ENCODE measurements at regions not wholly inside any gene's neighbourhood (a gene's known extent, or its start where the extent isn't known, plus 50 kb on each side); places are given as distances from the start of the nearest gene placed in this dataset.

DNA sequence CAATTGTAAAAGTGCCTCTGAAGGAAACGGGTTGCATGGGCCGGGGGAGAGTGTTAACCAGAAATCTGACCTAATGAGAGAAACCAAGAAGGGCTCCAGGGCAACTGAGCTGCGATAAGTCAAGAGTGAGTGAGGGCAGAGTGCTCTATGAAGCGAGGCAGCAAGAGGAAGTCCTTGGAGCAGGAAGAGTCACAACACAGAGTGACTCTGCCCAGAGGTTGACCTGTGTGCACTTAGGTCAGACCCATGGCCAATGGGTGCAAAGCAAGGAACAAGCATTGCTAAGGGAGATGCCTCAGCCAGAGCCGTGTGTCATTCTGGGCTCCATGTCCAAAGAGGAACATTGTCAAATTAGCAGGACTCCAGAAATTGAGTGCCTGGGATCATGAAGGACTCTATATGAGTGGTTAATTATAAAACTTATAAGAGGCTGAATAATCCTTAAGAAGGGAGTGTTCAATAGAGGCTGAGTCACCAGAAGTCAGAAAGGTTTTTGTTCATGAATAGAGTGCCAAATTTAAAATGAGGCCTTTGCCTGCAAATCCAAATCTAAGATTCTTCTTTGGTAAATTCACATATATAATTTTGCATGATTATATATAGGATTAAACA is 438.5 kb downstream of the MED10 start:
- H3F3A ChIP-seq (ENCODE audit: insufficient read depth, low read length): no peaks in the 10 kb centered on the region
- H3K9ac ChIP-seq (ENCODE audit: low read length): no peak overlapping the region
- no peaks in the 10 kb centered on the region for H4K20me1 ChIP-seq (ENCODE audit: insufficient read depth, low read length)
- H3K9me2 ChIP-seq (ENCODE audit: low read depth, low read length): no peaks in the 10 kb centered on the region
- H3K4me3 ChIP-seq (ENCODE audit: low read depth, low read length, poor library complexity, severe bottlenecking): no peak overlapping the region
- H3K4me2 ChIP-seq (ENCODE audit: low read length): no peak overlapping the region
- no peak for TF ChIP-seq EZH2 (IDR thresholded peaks at IDR 0.05; ENCODE audit: borderline replicate concordance, low read length)
- TF ChIP-seq, protein P1, sequence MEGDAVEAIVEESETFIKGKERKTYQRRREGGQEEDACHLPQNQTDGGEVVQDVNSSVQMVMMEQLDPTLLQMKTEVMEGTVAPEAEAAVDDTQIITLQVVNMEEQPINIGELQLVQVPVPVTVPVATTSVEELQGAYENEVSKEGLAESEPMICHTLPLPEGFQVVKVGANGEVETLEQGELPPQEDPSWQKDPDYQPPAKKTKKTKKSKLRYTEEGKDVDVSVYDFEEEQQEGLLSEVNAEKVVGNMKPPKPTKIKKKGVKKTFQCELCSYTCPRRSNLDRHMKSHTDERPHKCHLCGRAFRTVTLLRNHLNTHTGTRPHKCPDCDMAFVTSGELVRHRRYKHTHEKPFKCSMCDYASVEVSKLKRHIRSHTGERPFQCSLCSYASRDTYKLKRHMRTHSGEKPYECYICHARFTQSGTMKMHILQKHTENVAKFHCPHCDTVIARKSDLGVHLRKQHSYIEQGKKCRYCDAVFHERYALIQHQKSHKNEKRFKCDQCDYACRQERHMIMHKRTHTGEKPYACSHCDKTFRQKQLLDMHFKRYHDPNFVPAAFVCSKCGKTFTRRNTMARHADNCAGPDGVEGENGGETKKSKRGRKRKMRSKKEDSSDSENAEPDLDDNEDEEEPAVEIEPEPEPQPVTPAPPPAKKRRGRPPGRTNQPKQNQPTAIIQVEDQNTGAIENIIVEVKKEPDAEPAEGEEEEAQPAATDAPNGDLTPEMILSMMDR (IDR thresholded peaks at IDR 0.05; ENCODE audit: low read length): no peak
- no peaks in the 10 kb centered on the region for H3K27me3 ChIP-seq (ENCODE audit: insufficient read depth, low read length)
- no peaks in the 10 kb centered on the region for H3K9me3 ChIP-seq (ENCODE audit: low read length)
- H3K79me2 ChIP-seq (ENCODE audit: insufficient read depth, low read length): no peaks in the 10 kb centered on the region
- H3K4me1 ChIP-seq (ENCODE audit: insufficient read depth, low read length, severe bottlenecking): no peaks in the 10 kb centered on the region
- H3K36me3 ChIP-seq (ENCODE audit: insufficient read depth, low read length): no peaks in the 10 kb centered on the region
- no peak overlapping the region for H2AFZ ChIP-seq (ENCODE audit: low read length)
- H3K27ac ChIP-seq (ENCODE audit: low read depth, low read length, poor library complexity, severe bottlenecking): no peak overlapping the region

DNA sequence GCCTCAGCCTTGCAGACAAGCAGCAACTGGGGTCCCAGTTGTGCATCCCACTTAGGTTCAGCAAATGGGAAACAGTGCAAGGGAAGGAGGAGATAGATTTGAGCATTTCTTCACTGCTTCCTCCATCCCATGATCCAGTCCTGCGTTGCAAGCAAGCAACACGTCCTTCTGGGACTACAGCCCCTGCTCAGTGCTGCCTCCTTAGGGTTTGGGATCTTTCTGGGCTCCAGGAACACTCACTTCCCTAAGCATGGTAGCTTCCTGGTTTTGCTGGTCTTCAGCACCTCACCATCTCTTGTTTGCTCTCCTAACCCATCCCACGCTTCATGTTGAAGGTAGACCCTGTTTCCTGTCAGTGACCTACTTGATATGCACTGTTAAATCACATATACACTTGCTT is 444.7 kb downstream of the MED10 start:
- Histone ChIP-seq H3K36me3 (ENCODE audit: insufficient read depth, low read length) (no peaks in the 10 kb centered on the region), H3K9me2 (ENCODE audit: low read depth, low read length) (no peaks in the 10 kb centered on the region), H3K27ac (ENCODE audit: low read depth, low read length, poor library complexity, severe bottlenecking) (no peak overlapping the region), H4K20me1 (ENCODE audit: insufficient read depth, low read length) (no peaks in the 10 kb centered on the region), H3K9ac (ENCODE audit: low read length) (no peak overlapping the region), H3K79me2 (ENCODE audit: insufficient read depth, low read length) (no peaks in the 10 kb centered on the region), H2AFZ (ENCODE audit: low read length) (no peak overlapping the region), H3K4me2 (ENCODE audit: low read length) (no peak overlapping the region), H3K27me3 (ENCODE audit: insufficient read depth, low read length) (no peaks in the 10 kb centered on the region), H3K4me1 (ENCODE audit: insufficient read depth, low read length, severe bottlenecking) (no peaks in the 10 kb centered on the region), H3F3A (ENCODE audit: insufficient read depth, low read length) (no peaks in the 10 kb centered on the region), H3K9me3 (ENCODE audit: low read length) (no peaks in the 10 kb centered on the region), H3K4me3 (ENCODE audit: low read depth, low read length, poor library complexity, severe bottlenecking) (no peak overlapping the region)
- TF ChIP-seq, protein P1 (IDR thresholded peaks at IDR 0.05; ENCODE audit: low read length): no peak
- TF ChIP-seq EZH2 (IDR thresholded peaks at IDR 0.05; ENCODE audit: borderline replicate concordance, low read length): no peak

DNA sequence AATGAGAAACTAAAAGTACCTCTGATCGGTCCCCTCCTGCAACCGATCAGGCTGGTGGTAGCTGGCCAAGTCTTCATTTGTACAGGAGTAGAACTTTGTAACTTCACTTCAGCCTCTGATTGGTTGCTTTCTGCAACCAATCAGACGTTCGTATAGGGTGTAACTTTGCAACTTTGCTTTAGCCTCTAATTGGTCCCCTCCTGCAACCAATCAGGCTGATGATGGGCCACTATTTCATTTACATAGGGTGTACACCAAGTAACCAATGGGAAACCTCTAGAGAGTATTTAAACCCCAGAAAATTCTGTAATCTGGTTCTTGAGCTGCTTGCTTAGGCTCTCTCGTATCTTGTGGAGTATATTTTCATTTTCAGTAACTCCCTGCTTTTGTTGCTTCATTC is 445.5 kb downstream of the MED10 start:
- Histone ChIP-seq H2AFZ (ENCODE audit: low read length) (no peak overlapping the region), H3K36me3 (ENCODE audit: insufficient read depth, low read length) (no peaks in the 10 kb centered on the region), H3K79me2 (ENCODE audit: insufficient read depth, low read length) (no peaks in the 10 kb centered on the region), H3K4me1 (ENCODE audit: insufficient read depth, low read length, severe bottlenecking) (no peaks in the 10 kb centered on the region), H3F3A (ENCODE audit: insufficient read depth, low read length) (no peaks in the 10 kb centered on the region), H3K9ac (ENCODE audit: low read length) (no peak overlapping the region), H4K20me1 (ENCODE audit: insufficient read depth, low read length) (no peaks in the 10 kb centered on the region), H3K4me3 (ENCODE audit: low read depth, low read length, poor library complexity, severe bottlenecking) (no peak overlapping the region), H3K9me3 (ENCODE audit: low read length) (no peaks in the 10 kb centered on the region), H3K9me2 (ENCODE audit: low read depth, low read length) (no peaks in the 10 kb centered on the region), H3K27me3 (ENCODE audit: insufficient read depth, low read length) (no peaks in the 10 kb centered on the region), H3K4me2 (ENCODE audit: low read length) (no peak overlapping the region), H3K27ac (ENCODE audit: low read depth, low read length, poor library complexity, severe bottlenecking) (no peak overlapping the region)
- TF ChIP-seq EZH2 (IDR thresholded peaks at IDR 0.05; ENCODE audit: borderline replicate concordance, low read length): no peak
- TF ChIP-seq, protein P1 (IDR thresholded peaks at IDR 0.05; ENCODE audit: low read length): no peak
